ENCODE measurements at regions not wholly inside any gene's neighbourhood (a gene's known extent, or its start where the extent isn't known, plus 50 kb on each side); places are given as distances from the start of the nearest gene placed in this dataset.
A peak's percentile ranks its signal among the peaks of the same experiment; 100 is the strongest.

DNA sequence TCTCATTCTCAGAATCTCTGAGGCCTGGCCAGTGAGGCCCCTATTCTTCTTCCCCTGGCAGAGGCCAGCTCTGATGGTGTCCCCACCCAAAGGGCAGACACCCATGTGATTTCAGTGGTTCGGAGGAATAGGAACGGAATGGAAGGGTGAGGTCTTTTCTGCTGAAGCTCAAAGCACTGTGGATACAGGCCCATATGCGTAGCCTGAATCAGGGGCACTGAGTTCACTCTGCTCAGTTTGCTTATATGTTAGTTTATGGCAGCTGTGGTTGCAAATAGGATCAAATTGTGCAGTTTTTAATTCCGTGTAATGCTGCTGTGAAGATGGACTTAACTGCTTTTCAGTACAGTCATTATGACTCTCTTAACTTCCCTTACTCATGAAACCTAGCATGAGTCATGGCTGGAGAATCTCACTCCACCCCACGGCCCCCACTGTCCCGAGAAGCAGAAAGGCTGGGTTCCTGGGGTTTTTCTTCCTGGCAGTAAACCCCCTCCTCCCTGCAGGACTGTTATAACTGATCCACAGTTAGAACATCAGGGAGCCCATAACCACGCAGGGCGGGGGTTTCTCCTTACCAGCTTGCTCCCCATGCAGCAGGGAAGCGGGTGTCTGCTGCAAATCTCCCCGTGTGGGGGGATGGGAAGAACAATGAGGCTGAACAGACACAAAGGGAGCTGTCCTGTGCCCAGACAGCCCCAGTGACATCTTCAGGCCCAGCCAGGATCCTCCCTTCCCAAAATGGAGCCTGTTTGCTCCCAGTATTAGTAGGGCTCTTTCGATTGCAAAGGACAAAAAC, 122.7 kb downstream of the SLC38A6 start:
- H3K36me3 Mint-ChIP-seq (ENCODE audit: insufficient read depth in 2 of 2): no peaks in the 10 kb centered on the region
- peak overlapping the region; percentile 24 to 56 for H3K4me3 Mint-ChIP-seq
- H3K4me1 Mint-ChIP-seq (ENCODE audit: low read depth): peaks cover 26% of the 10 kb centered on the region
- H3K27ac Mint-ChIP-seq: no peak overlapping the region
- DNase-seq (peak; percentile 40 to 44), ATAC-seq (replicated peaks in 1 of 2) (peak; percentile 93 to 96)
- no peaks in the 10 kb centered on the region for H3K27me3 Mint-ChIP-seq (ENCODE audit: low read depth)
- no peaks in the 10 kb centered on the region for H3K9me3 Mint-ChIP-seq

DNA sequence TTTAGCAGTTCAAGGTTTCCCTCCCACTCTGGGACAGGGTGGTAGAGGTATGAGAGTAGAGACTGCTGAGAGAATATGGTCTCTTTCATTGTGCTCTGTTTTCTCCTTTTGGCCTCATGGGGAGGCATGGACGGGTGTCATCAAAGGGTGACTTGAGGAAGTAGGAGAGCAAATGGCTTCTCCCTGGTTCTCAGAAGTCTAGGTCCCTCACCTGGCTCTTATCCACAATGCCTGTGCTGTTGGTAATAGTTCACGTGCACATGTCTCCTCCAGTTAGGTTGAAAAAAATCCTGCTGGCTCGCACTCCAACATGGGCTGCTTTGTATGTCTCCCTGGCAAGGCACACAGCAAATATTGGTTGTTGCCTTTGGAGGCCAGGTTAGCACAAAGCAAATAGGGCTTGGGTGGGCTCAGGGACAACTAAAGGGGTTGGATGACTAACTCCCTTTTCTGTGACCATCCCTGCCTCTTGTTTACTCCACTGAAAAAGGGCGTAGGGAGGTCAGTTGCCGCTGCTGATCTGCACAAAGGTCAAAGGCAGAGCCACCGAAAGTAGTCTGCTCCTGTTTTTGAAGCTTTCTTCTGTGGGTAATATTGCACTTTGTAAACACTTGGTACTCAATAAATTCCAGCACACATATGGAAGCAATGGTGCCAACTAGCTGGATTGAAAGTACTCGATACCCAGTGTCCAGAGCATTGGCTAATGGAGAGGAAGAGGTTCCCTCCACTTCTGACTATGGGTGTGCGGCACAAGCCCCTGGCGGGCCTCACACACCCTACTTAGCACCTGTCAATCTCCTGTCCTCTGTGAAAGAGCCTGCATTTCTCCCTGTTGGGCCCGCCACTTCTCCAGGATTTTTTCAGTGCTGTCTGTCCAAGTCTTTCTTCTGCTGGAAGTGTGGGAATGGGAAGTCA, 121.8 kb downstream of the SLC38A6 start:
- peak overlapping the region in 1 of 2 donors; percentile 57 for H3K4me3 Mint-ChIP-seq
- H3K4me1 Mint-ChIP-seq (ENCODE audit: low read depth): peaks cover 26% of the 10 kb centered on the region
- H3K9me3 Mint-ChIP-seq: no peaks in the 10 kb centered on the region
- no peaks in the 10 kb centered on the region for H3K27me3 Mint-ChIP-seq (ENCODE audit: low read depth)
- no peak overlapping the region for H3K27ac Mint-ChIP-seq
- ATAC-seq (replicated peaks in 1 of 2) (no peak), DNase-seq (no peak)
- H3K36me3 Mint-ChIP-seq (ENCODE audit: insufficient read depth in 2 of 2): peaks cover 0 to 1% of the 10 kb centered on the region in 2 donors

Measured in activated T-cell treated with anti-CD3 and anti-CD28 coated beads, Interleukin-2, amount 50 U/mL, for 72 hours (primary cell).